ENCODE measurements at regions not wholly inside any gene's neighbourhood (a gene's known extent, or its start where the extent isn't known, plus 50 kb on each side); places are given as distances from the start of the nearest gene placed in this dataset.

GRCh38 chr3:36648241-36649034 is 115.9 kb downstream of the DCLK3 start:
- CTCF ChIA-PET, result no interaction called here
- H4K20me1 ChIP-seq (ENCODE audit: control insufficient read depth, insufficient read depth), result no peaks in the 10 kb centered on the region
- WGBS (ENCODE audit: insufficient coverage, insufficient replicate concordance, low lambda C conversion rate, missing lambda C conversion rate), result under 1% methylated on average over 5 of the region's 5 CpGs
- H3K9me3 ChIP-seq (replicated peaks; ENCODE audit: control insufficient read depth, insufficient read depth, low read length), result no peaks in the 10 kb centered on the region
- TF ChIP-seq, protein P1, sequence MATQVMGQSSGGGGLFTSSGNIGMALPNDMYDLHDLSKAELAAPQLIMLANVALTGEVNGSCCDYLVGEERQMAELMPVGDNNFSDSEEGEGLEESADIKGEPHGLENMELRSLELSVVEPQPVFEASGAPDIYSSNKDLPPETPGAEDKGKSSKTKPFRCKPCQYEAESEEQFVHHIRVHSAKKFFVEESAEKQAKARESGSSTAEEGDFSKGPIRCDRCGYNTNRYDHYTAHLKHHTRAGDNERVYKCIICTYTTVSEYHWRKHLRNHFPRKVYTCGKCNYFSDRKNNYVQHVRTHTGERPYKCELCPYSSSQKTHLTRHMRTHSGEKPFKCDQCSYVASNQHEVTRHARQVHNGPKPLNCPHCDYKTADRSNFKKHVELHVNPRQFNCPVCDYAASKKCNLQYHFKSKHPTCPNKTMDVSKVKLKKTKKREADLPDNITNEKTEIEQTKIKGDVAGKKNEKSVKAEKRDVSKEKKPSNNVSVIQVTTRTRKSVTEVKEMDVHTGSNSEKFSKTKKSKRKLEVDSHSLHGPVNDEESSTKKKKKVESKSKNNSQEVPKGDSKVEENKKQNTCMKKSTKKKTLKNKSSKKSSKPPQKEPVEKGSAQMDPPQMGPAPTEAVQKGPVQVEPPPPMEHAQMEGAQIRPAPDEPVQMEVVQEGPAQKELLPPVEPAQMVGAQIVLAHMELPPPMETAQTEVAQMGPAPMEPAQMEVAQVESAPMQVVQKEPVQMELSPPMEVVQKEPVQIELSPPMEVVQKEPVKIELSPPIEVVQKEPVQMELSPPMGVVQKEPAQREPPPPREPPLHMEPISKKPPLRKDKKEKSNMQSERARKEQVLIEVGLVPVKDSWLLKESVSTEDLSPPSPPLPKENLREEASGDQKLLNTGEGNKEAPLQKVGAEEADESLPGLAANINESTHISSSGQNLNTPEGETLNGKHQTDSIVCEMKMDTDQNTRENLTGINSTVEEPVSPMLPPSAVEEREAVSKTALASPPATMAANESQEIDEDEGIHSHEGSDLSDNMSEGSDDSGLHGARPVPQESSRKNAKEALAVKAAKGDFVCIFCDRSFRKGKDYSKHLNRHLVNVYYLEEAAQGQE (IDR thresholded peaks at IDR 0.05; ENCODE audit: low read depth, low read length), result no peak
- no peak for TF ChIP-seq DPF2 (IDR thresholded peaks at IDR 0.05)
- TF ChIP-seq SPI1 (IDR thresholded peaks at IDR 0.05; ENCODE audit: borderline replicate concordance, insufficient read depth, low read depth, low read length), result peak; percentile 40; the same call in 1 of the 2 replicates
- no peak for TF ChIP-seq E4F1 (IDR thresholded peaks at IDR 0.05; ENCODE audit: borderline replicate concordance, partially characterized antibody)
- TF ChIP-seq IKZF1 (conservative IDR thresholded peaks at IDR 0.05), result no peak
- peak; percentile 47 for TF ChIP-seq SKIL (IDR thresholded peaks at IDR 0.05; ENCODE audit: low read depth, poor library complexity, severe bottlenecking)
- H2AFZ ChIP-seq (ENCODE audit: control insufficient read depth, low read depth, low read length), result no peak overlapping the region
- no peaks in the 10 kb centered on the region for H3K36me3 ChIP-seq (ENCODE audit: control insufficient read depth in 2 of 2, insufficient read depth in 2 of 2, low read length in 1 of 2)
- RAD21 ChIA-PET (ENCODE audit: unreplicated experiment), result no interaction called here
- H3K4me1 ChIP-seq (ENCODE audit: control insufficient read depth, insufficient read depth, low read length), result no peaks in the 10 kb centered on the region
- no peak overlapping the region for H3K27ac ChIP-seq (ENCODE audit: control insufficient read depth, insufficient read depth)
- DNase-seq (ENCODE audit: low read depth, low spot score) (peak; percentile 7), ATAC-seq (peak; percentile 73), FAIRE-seq (no peak)
- POLR2A ChIA-PET, result no interaction called here
- H3K27me3 ChIP-seq (replicated peaks in 1 of 2; ENCODE audit: control insufficient read depth in 2 of 2, insufficient read depth in 2 of 2, low read length in 1 of 2), result peaks cover 0 to 3% of the 10 kb centered on the region in 2 experiments; a peak in 2 of 4 replicates
- SMC1A ChIA-PET (ENCODE audit: uncharacterized antibody, unreplicated experiment), result no interaction called here
- no TSS peak for BruUV-seq (replicated peaks)
- no peak overlapping the region for H3K4me3 ChIP-seq
- H3K9ac ChIP-seq (ENCODE audit: control insufficient read depth, insufficient read depth, low read length), result no peak overlapping the region
- H3K4me2 ChIP-seq (ENCODE audit: control insufficient read depth, insufficient read depth), result no peak overlapping the region
- in situ Hi-C loops (cut with MboI) (no loop called here), intact Hi-C loops (cut with micrococcal nuclease; ENCODE audit: unreplicated experiment) (no loop called here)
- H3K79me2 ChIP-seq (ENCODE audit: control insufficient read depth, insufficient read depth, low read length), result no peaks in the 10 kb centered on the region

Data from GM12878 (cell line).